Neutrophil (primary cell): ENCODE measurements at regions not wholly inside any gene's neighbourhood (a gene's known extent, or its start where the extent isn't known, plus 50 kb on each side); places are given as distances from the start of the nearest gene placed in this dataset.

Source experiments
- H3K27ac ChIP-seq: fragments of 200-600 bp; sonication (generic); 2 replicates; pipeline ENCODE4 v1.5.1; 2016; ENCODE audit warnings: mild to moderate bottlenecking, moderate library complexity
- H3K27me3 ChIP-seq: fragments of 200-600 bp; sonication (generic); 2 replicates; pipeline ENCODE4 v1.6.0; 2016; ENCODE audit warnings: mild to moderate bottlenecking
- H3K36me3 ChIP-seq: fragments of 200-600 bp; sonication (generic); 2 replicates; pipeline ENCODE4 v1.5.1; 2017
- H3K4me1 ChIP-seq, 2 experiments: fragments of 200-600 bp in 1 of 2; sonication (generic) in 1 of 2; 1 replicate in 1 of 2; 2 replicates in 1 of 2; pipeline versions ENCODE4 v1.5.1 to v1.6.1; 2013 to 2016; ENCODE audit warnings: low read depth in 1 of 2, low read length in 1 of 2, mild to moderate bottlenecking in 1 of 2, moderate library complexity in 1 of 2; ENCODE audit not compliant: control insufficient read depth in 1 of 2, insufficient read depth in 1 of 2
- H3K4me3 ChIP-seq, 2 experiments: fragments of 200-600 bp in 1 of 2; sonication (generic) in 1 of 2; 1 replicate in 1 of 2; 2 replicates in 1 of 2; pipeline ENCODE4 v1.5.1; 2013 to 2016; ENCODE audit warnings: low read depth in 1 of 2, low read length in 1 of 2, mild to moderate bottlenecking in 1 of 2, moderate library complexity in 1 of 2
- H3K9me3 ChIP-seq: fragments of 200-600 bp; sonication (generic); 2 replicates; pipeline ENCODE4 v1.5.1; 2016
- CTCF ChIP-seq: fragments of 200-600 bp; sonication (generic); IDR thresholded peaks from 2 replicates; pipeline ENCODE4 v1.5.1; 2016; ENCODE audit warnings: antibody characterized with exemption

GRCh38 chr9:94173632-94174031, 85.5 kb upstream of the ZNF169 start:
- TF ChIP-seq CTCF: no peak
- Histone ChIP-seq H3K27ac (no peak overlapping the region), H3K4me1 (peaks cover 1 to 16% of the 10 kb centered on the region in 2 experiments), H3K36me3 (peaks cover 42% of the 10 kb centered on the region), H3K4me3 (no peak overlapping the region), H3K9me3 (no peaks in the 10 kb centered on the region), H3K27me3 (no peaks in the 10 kb centered on the region)

- peaks cover 42% of the 10 kb centered on the region for H3K36me3 ChIP-seq
- H3K4me1 ChIP-seq: peaks cover 0 to 13% of the 10 kb centered on the region in 2 experiments
- no peak for TF ChIP-seq CTCF
Observed at GRCh38 chr9:94174164-94174563, 84.9 kb upstream of the ZNF169 start.

GRCh38 chr9:94175669-94176068, 83.4 kb upstream of the ZNF169 start:
- Histone ChIP-seq H3K9me3 (no peaks in the 10 kb centered on the region), H3K4me3 (no peak overlapping the region), H3K27me3 (no peaks in the 10 kb centered on the region), H3K27ac (no peak overlapping the region), H3K36me3 (peaks cover 51% of the 10 kb centered on the region), H3K4me1 (no peaks in the 10 kb centered on the region)
- TF ChIP-seq CTCF: no peak

More at GRCh38 chr9:94174164-94174563, 84.9 kb upstream of the ZNF169 start:
- Histone ChIP-seq H3K27me3 (no peaks in the 10 kb centered on the region), H3K27ac (no peak overlapping the region), H3K4me3 (no peak overlapping the region), H3K9me3 (no peaks in the 10 kb centered on the region)

- Histone ChIP-seq H3K4me1 (no peaks in the 10 kb centered on the region), H3K9me3 (no peaks in the 10 kb centered on the region), H3K4me3 (no peak overlapping the region), H3K27ac (no peak overlapping the region), H3K27me3 (no peaks in the 10 kb centered on the region), H3K36me3 (peaks cover 52% of the 10 kb centered on the region)
- TF ChIP-seq CTCF: no peak
Observed at GRCh38 chr9:94176608-94177007, 82.5 kb upstream of the ZNF169 start.

GRCh38 chr9:94178927-94179326, 80.2 kb upstream of the ZNF169 start:
- no peaks in the 10 kb centered on the region for H3K4me1 ChIP-seq
- H3K4me3 ChIP-seq: no peak overlapping the region
- H3K27ac ChIP-seq: no peak overlapping the region
- TF ChIP-seq CTCF: no peak
- no peaks in the 10 kb centered on the region for H3K27me3 ChIP-seq
- H3K9me3 ChIP-seq: no peaks in the 10 kb centered on the region
- peaks cover 61% of the 10 kb centered on the region for H3K36me3 ChIP-seq
